Stimulated activated effector memory CD8-positive, alpha-beta T cell treated with anti-CD3 and anti-CD28 coated beads, Interleukin-12 subunit alpha, Interleukin-12 subunit beta, amount 100 ng/mL, for 72 hours (primary cell): ENCODE measurements at regions not wholly inside any gene's neighbourhood (a gene's known extent, or its start where the extent isn't known, plus 50 kb on each side); places are given as distances from the start of the nearest gene placed in this dataset.

ENCODE experiments used
- ATAC-seq: fragments of 150-1000 bp; cut with Tn5 transposase; 2 replicates; pipeline ENCODE4 v1.10.0; 2021
- DNase-seq, 2 donors: peaks; one replicate each; pipeline ENCODE4 v3.0.0; 2021 to 2022; ENCODE audit warnings: low spot score in 2 of 2
- H3K27ac Mint-ChIP-seq: one replicate; pipeline ENCODE4 v1.8.0; 2022; ENCODE audit warnings: mild to moderate bottlenecking, mixed read lengths
- H3K36me3 Mint-ChIP-seq: one replicate; pipeline ENCODE4 v1.8.0; 2022; ENCODE audit warnings: mild to moderate bottlenecking, mixed read lengths
- H3K4me1 Mint-ChIP-seq: one replicate; pipeline ENCODE4 v1.8.0; 2022; ENCODE audit warnings: mixed read lengths
- H3K4me3 Mint-ChIP-seq: one replicate; pipeline ENCODE4 v1.8.0; 2022; ENCODE audit warnings: mild to moderate bottlenecking, mixed read lengths
- H3K9me3 Mint-ChIP-seq: one replicate; pipeline ENCODE4 v1.8.0; 2022; ENCODE audit warnings: mixed read lengths

DNA sequence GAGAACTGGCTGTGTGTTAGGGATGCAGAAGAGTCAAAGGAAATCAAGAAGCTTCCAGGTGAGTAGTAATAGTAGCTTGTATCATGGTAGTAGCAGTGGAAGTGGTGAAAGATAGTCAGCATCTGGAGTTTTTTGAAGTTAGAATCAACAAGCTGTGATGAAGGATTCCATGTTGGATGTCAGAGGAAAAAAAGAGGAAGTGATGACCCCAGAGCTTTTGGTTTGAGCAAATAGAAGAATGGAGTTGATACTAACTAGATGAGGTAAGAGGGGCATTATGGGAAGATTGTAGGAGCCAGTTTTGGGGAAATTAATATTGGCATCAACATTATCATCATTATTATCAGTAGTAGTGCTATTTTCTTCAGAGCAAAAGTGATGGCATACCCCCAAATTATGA lies 542.2 kb downstream of the XIRP2 start:
- H3K36me3 Mint-ChIP-seq = no peaks in the 10 kb centered on the region
- no peak overlapping the region for H3K4me3 Mint-ChIP-seq
- peaks cover 13% of the 10 kb centered on the region for H3K9me3 Mint-ChIP-seq
- ATAC-seq (no peak), DNase-seq (no peak)
- no peak overlapping the region for H3K27ac Mint-ChIP-seq
- H3K4me1 Mint-ChIP-seq = no peaks in the 10 kb centered on the region

DNA sequence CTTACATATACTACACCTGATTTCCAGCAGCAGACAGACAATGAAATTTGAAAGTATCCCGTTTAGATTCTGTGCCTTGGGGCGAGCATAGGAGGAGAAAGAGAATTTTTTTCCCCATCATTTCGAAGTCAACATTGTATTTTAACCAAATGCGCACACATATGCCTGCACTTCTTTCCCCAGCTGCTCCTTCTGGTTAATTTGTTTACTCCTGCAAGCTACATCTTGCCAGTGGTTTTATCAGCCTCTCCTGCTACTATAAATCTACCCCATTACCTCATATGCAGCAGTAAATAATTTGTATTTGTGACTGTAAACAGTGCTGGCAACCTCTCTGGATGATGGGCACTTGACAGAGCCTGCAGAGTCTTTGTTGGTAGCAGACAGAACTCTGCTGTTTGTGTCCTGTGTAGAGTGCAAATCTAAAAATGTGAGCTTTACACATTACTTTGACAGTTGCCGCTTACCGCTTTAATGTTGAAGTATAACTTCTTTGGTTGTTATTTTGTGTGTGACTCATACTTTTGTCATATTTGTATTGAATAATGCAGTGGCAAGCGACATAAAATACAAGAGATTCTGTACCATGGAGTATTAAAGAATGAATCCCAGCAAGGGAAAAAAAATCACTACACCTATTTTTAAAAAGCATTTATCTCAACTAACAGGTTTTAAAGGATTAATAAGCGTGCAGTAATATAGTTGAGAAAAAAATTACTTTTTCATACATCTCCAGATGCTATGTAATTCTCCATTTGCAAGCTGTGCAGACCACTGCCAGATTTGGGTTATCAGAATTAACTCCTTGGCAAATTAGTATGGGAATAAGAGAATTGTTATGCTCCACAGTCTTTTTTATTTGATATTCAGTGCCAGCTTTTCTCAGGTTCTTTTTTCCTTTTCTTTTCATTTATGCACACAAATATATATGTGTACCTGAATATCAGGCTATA lies 536.8 kb downstream of the XIRP2 start:
- ATAC-seq = no peak
- Mint-ChIP-seq H3K27ac (no peak overlapping the region), H3K9me3 (peaks cover 16% of the 10 kb centered on the region), H3K4me3 (no peak overlapping the region), H3K36me3 (no peaks in the 10 kb centered on the region), H3K4me1 (no peaks in the 10 kb centered on the region)
- no peak for DNase-seq

DNA sequence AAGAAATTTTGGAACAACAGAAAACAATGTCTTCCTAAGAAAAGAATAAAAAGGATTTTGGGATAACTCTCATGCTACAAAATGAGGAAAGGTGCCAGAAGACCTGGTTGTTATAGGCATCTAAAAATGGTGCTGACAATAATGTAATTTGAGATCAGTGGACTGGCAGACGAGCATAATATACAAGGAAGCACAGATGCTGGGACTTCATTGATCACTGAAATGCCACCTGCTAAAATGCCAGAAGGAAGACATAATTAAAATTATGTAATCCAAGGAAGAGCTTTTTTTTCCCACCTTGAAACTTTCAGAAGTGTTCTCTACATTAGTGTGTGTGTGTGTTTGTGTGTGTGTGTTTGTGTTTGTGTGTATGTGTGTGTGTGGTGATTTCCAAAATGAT lies 535.9 kb downstream of the XIRP2 start:
- Mint-ChIP-seq H3K9me3 (peaks cover 13% of the 10 kb centered on the region), H3K4me3 (no peak overlapping the region), H3K36me3 (no peaks in the 10 kb centered on the region), H3K4me1 (no peaks in the 10 kb centered on the region), H3K27ac (no peak overlapping the region)
- DNase-seq = no peak
- ATAC-seq = no peak

DNA sequence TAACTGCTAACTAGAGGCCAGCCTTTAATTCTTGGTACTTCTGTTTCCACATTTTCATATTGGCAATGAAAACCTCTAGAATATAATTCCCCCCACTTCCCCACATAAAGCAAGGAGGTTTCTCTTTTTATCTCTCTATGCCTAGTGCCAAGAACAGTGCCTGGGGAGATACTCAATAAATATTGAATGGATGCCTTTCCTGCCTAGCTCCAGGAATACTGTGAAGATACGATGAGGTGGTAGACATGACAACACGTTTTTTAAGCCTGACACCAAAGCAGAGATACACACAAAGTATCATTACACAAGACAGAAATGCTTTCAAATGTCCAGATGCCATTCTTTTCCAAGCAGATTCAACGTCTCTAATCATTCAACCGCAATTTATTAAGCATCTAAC lies 535.5 kb downstream of the XIRP2 start:
- no peak overlapping the region for H3K27ac Mint-ChIP-seq
- H3K4me3 Mint-ChIP-seq = no peak overlapping the region
- H3K4me1 Mint-ChIP-seq = no peaks in the 10 kb centered on the region
- H3K9me3 Mint-ChIP-seq = peaks cover 13% of the 10 kb centered on the region
- H3K36me3 Mint-ChIP-seq = no peaks in the 10 kb centered on the region
- ATAC-seq = no peak
- no peak for DNase-seq

DNA sequence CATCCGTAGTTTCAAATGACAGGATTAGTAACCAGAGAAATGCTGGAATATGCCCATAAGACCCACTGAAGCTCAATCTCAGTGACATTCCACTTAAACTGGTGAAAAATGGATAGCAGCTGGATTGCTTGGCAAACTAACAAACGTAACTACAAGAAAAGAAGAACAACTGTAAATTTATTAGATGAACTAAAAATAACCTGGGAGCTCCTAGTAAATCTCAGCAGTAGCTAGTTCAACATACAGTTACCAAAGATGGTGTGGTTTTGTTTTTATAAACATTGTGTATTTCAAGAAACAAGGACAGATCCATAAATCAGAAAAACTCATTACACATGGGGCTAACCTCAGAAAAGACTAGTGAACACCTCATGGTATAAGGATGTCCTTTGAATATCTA lies 531.9 kb downstream of the XIRP2 start:
- Mint-ChIP-seq H3K36me3 (no peaks in the 10 kb centered on the region), H3K4me3 (no peak overlapping the region), H3K9me3 (peaks cover 12% of the 10 kb centered on the region), H3K27ac (no peak overlapping the region), H3K4me1 (no peaks in the 10 kb centered on the region)
- DNase-seq = no peak
- no peak for ATAC-seq

DNA sequence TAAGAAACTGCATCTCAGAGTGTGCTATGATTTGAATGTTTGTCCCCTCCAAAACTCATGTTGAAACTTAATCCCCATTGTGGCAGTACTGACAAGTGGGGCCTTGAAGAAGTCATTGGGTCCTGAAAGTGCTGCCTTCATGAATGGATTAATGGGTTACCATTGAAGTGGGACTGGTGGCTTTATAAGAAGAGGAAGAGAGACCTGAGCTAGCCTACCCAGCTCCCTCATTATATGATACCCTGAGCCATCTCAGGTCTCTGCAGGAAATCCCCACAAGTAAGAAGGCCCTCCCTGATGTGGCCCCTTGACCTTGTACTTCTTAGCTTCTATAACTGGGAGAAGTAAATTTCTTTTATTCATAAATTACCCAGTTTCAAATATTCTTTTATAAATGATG lies 526.8 kb downstream of the XIRP2 start:
- DNase-seq = no peak
- no peak overlapping the region for H3K4me3 Mint-ChIP-seq
- H3K27ac Mint-ChIP-seq = no peak overlapping the region
- no peaks in the 10 kb centered on the region for H3K36me3 Mint-ChIP-seq
- peaks cover 8% of the 10 kb centered on the region for H3K9me3 Mint-ChIP-seq
- H3K4me1 Mint-ChIP-seq = no peaks in the 10 kb centered on the region
- ATAC-seq = no peak

DNA sequence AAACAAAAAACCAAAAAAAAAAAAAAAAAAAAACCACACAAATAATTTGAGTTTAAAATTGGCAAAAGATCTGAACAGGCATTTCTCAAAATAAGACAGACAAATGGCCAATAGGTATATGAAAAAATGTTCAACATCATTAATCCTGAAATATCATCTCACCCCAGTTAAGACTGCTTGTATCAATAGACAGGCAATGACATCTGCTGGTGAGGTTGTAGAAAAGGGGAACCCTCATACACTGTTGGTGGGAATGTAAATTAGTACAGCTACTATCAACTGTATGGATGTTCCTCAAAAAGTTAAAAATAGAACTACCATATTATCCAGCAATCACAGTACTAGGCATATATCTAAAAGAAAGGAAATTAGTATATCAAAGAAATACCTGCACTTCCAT lies 523.1 kb downstream of the XIRP2 start:
- no peak for ATAC-seq
- DNase-seq = no peak
- Mint-ChIP-seq H3K36me3 (no peaks in the 10 kb centered on the region), H3K9me3 (peaks cover 18% of the 10 kb centered on the region), H3K27ac (no peak overlapping the region), H3K4me1 (no peaks in the 10 kb centered on the region), H3K4me3 (no peak overlapping the region)

DNA sequence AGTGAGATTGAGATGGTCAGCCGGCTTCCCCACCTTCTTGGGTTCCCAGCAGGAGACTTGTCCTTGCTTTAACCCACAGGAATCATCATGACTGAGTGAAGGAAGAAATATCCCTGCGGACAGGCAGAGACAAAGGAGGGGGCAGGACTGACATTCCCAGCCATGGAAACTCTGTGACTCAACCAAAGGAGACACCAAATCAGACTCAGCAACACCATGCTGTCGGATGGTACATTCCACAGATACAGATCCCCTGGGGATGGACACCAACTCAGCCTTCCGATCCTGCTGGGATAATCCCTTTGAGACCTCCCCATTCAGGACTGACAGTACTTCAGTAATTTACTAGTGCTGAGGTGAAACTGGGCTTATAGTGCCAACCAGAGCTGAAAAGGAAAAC lies 518.3 kb downstream of the XIRP2 start:
- Mint-ChIP-seq H3K9me3 (peaks cover 17% of the 10 kb centered on the region), H3K4me1 (no peaks in the 10 kb centered on the region), H3K27ac (no peak overlapping the region), H3K4me3 (no peak overlapping the region), H3K36me3 (no peaks in the 10 kb centered on the region)
- ATAC-seq (no peak), DNase-seq (no peak)

DNA sequence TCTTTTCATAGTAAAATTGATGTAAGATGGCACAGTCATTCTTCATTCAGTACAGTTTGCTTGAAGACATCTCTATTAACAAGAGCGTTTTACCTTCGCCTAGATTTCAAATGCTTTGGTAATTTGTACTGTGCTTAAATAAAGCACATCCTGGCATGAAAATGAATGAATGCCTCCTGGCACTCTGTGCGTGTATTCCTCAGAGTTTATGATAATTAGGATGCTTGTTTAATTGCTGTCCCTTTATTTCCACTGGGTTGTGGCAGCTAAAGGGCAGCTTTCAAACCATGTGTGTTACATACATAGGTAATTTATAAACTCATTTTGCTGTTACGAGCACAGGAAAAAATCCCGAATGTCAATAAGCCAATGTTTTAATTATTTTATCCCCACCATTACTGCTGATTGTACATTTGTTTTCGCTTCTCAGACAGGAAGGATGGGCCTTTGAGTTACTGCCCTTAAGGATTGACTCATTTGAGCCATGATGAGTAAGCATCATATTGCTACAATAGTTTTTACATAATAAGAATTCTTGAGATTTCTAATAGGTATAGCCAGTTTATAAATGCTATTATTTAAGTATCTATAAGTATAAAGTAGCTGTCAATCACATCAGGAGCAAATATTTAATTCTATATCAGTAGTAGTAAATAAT lies 516.5 kb downstream of the XIRP2 start:
- H3K9me3 Mint-ChIP-seq = peaks cover 24% of the 10 kb centered on the region
- no peaks in the 10 kb centered on the region for H3K4me1 Mint-ChIP-seq
- no peaks in the 10 kb centered on the region for H3K36me3 Mint-ChIP-seq
- H3K4me3 Mint-ChIP-seq = no peak overlapping the region
- no peak for DNase-seq
- ATAC-seq = no peak
- no peak overlapping the region for H3K27ac Mint-ChIP-seq

DNA sequence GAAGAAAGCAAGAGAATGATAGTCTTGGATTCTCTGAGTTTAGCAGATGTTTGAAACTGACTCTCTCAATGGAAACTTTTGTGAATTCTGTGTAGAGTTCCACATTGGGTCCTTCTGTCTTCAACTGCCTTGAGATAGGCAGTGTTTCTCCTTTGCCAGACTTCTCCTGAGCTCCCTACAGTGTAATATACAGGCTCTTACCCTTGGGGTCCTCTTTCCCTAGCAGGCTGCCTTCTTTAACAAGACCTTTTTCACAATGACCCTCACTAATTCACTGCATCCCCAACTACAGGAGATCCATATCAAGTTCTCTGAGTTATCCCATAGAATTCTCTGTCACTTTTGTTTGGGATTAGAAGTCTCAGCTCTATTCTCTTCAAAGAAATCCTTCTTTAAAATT lies 513.0 kb downstream of the XIRP2 start:
- Mint-ChIP-seq H3K27ac (no peak overlapping the region), H3K36me3 (no peaks in the 10 kb centered on the region), H3K4me1 (no peaks in the 10 kb centered on the region), H3K4me3 (no peak overlapping the region), H3K9me3 (peaks cover 25% of the 10 kb centered on the region)
- no peak for ATAC-seq
- no peak for DNase-seq

DNA sequence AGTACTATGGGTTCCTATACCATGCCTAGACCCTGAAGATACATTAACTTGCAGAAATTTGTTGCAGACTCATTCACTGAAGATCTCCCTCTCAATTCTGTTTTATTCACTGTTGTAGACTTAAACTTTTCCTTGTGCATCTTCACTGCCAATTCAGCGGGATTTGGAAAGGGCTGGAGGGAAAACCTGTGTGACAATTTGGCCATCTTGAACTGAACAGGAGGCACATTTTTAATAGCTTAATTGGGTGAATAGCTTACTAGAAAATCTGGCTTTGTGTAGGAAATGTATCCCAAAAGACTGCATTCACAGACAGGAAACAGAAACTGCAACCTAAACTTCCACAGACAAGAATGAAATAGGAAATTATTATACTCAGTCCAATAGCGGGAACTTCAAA lies 512.3 kb downstream of the XIRP2 start:
- Mint-ChIP-seq H3K27ac (no peak overlapping the region), H3K36me3 (no peaks in the 10 kb centered on the region), H3K4me1 (no peaks in the 10 kb centered on the region), H3K4me3 (no peak overlapping the region), H3K9me3 (peaks cover 25% of the 10 kb centered on the region)
- ATAC-seq (no peak), DNase-seq (no peak)

DNA sequence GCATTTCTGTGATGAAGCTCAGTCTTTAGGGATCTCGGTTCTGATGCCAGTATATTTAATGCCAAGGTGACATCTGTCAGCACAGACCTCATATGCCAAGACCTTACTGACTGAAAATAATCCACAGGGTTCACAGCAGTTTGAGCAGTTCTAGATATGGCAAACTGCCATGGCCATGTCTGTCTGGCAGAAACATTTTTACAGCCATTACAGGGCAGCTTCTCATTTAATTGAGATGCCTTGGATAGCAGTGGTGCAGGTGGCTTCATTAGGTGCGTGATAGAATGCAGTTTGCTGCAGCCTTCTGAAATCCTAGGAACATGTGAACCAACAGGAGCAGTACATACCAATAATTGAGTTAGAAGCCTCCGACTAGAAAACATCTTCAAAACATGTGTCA lies 510.6 kb downstream of the XIRP2 start:
- no peak for ATAC-seq
- Mint-ChIP-seq H3K9me3 (peaks cover 24% of the 10 kb centered on the region), H3K27ac (no peak overlapping the region), H3K4me1 (no peaks in the 10 kb centered on the region), H3K4me3 (no peak overlapping the region), H3K36me3 (no peaks in the 10 kb centered on the region)
- no peak for DNase-seq

DNA sequence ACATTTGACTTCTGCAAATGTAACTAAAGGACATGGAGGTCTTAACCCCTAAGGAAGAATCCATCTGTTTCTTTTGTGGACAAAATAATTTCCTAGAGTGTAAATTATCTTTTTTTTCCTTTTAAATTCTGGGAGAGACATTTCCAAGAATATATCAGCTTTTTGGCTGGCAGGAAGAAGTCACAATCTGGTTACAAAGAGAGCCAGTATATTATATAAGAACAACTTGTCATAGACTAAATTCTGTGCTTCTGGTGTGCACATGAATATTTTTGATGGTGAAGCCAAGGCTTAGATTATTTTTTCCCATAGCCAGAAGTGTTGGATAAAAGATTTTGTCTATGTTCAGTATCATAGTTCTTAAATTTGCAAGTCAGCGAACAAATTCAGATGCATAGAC lies 500.6 kb downstream of the XIRP2 start:
- H3K4me3 Mint-ChIP-seq = no peak overlapping the region
- peaks cover 10% of the 10 kb centered on the region for H3K9me3 Mint-ChIP-seq
- DNase-seq = no peak
- H3K4me1 Mint-ChIP-seq = no peaks in the 10 kb centered on the region
- no peaks in the 10 kb centered on the region for H3K36me3 Mint-ChIP-seq
- H3K27ac Mint-ChIP-seq = no peak overlapping the region
- no peak for ATAC-seq

DNA sequence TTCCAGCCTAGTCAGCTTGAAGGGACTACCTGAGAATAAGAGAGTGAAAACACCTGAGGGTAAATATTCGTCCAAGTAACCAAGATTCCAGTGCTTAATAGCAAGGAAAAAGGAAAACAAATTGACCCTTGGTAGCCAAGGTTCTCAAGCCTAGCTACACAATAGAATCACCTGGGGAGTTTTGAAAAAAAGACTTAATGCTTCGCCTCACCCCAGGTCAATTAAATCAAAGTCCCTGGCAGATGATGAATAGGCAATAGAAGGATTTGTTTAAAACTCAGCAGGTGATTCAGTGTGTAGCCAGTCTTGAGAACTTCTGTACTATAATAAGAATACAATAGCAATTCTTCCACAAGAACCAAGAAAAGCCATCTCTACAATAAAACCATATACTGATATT lies 500.2 kb downstream of the XIRP2 start:
- Mint-ChIP-seq H3K4me3 (no peak overlapping the region), H3K36me3 (no peaks in the 10 kb centered on the region), H3K27ac (no peak overlapping the region), H3K9me3 (peaks cover 10% of the 10 kb centered on the region), H3K4me1 (no peaks in the 10 kb centered on the region)
- no peak for DNase-seq
- no peak for ATAC-seq

DNA sequence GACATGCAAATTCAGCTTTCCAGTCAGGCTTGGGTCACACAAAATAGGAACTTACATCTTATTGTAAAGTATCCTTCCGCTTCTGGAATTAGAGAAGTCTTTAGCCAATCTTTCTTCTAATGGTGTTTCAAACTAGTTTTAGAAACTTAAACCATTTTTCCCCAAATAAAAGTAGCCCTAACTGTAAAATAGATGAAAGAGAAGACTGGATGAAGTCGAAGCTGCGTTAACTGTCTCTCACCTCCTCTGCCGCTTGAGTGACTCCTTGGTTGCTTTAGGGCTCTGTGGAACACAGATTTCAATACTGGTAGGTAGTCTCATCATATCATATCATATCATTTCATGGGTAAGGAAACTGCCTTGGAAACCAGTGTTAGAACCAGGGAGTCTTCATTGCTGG lies 498.4 kb downstream of the XIRP2 start:
- no peak overlapping the region for H3K4me3 Mint-ChIP-seq
- ATAC-seq = no peak
- no peak for DNase-seq
- H3K27ac Mint-ChIP-seq = no peak overlapping the region
- no peaks in the 10 kb centered on the region for H3K4me1 Mint-ChIP-seq
- H3K36me3 Mint-ChIP-seq = no peaks in the 10 kb centered on the region
- H3K9me3 Mint-ChIP-seq = peaks cover 12% of the 10 kb centered on the region

DNA sequence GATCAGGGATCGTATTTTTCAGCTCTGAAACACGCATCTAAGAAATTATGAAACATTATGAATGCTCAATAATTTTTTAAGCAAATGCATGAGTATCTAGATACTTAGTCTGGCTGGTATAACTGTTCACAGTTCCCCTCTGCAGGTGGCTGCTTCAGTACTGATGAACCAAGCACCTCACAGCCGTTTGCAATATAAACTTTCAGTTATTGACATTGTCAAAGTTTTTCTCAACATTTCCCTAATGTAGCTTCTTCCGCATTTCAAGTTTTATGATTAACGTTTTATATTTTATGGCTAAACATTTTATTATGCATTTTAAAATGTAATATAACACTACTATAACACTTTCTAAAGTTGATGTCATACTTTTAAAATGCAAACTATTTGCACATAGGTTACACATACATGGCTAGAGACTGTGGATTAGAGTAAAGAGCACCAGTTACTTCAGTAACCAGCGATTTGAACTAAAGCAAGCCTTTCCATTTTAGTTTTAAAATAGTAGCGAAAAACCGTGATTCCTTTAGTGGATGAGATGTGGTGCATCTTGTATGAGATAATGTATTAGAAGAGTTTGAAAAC lies 495.4 kb downstream of the XIRP2 start:
- Mint-ChIP-seq H3K36me3 (no peaks in the 10 kb centered on the region), H3K4me1 (no peaks in the 10 kb centered on the region), H3K27ac (no peak overlapping the region), H3K9me3 (peaks cover 8% of the 10 kb centered on the region), H3K4me3 (no peak overlapping the region)
- DNase-seq (no peak), ATAC-seq (no peak)
